RWPE1 (cell line): ENCODE measurements at regions not wholly inside any gene's neighbourhood (a gene's known extent, or its start where the extent isn't known, plus 50 kb on each side); places are given as distances from the start of the nearest gene placed in this dataset.

Experiments
- CTCF ChIA-PET: fragments of 350-600 bp; sonication (Branson Sonifier 250); formaldehyde crosslinking; extraction: SDS; loops from one replicate; lab custom pipeline; 2021; lab: Yijun Ruan, JAX
- POLR2A ChIA-PET: fragments of 400-600 bp; formaldehyde crosslinking; extraction: SDS; loops from one replicate; lab custom pipeline; 2020; ENCODE audit warnings: antibody characterized with exemption; ENCODE audit not compliant: low non-redundant PET; lab: Yijun Ruan, JAX
- DNase-seq: peaks from one replicate; pipeline ENCODE4 v3.0.0; 2012; ENCODE audit warnings: low spot score
- H3K27ac ChIP-seq: fragments of 450-650 bp; 2 replicates; pipeline ENCODE4 v1.5.1; 2017
- TF ChIP-seq, protein P1 (sequence below): fragments of 450-650 bp; conservative IDR thresholded peaks from 2 replicates; pipeline ENCODE4 v1.5.1; 2017; ENCODE audit warnings: low read depth, mild to moderate bottlenecking

DNA sequence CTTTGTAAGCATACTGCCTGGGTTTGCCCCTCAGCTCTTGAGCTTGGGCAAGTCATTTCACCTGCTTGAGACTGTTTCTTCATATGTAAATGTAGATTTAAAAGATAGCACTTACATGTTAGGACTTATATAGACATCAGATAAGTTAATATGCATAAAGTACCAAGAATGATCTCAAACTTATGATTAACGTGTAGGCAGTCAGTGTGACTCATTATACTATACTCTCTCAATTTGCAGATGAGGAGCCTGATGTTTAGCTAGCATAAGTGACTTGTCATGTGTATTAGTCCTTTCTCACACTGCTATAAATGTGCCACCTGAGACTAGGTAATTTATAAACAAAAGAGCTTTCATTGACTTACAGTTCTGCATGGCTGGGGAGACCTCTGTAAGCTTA, 690.5 kb downstream of the KCNJ2 start:
- CTCF ChIA-PET, result no interaction called here
- POLR2A ChIA-PET, result no interaction called here
- TF ChIP-seq, protein P1, sequence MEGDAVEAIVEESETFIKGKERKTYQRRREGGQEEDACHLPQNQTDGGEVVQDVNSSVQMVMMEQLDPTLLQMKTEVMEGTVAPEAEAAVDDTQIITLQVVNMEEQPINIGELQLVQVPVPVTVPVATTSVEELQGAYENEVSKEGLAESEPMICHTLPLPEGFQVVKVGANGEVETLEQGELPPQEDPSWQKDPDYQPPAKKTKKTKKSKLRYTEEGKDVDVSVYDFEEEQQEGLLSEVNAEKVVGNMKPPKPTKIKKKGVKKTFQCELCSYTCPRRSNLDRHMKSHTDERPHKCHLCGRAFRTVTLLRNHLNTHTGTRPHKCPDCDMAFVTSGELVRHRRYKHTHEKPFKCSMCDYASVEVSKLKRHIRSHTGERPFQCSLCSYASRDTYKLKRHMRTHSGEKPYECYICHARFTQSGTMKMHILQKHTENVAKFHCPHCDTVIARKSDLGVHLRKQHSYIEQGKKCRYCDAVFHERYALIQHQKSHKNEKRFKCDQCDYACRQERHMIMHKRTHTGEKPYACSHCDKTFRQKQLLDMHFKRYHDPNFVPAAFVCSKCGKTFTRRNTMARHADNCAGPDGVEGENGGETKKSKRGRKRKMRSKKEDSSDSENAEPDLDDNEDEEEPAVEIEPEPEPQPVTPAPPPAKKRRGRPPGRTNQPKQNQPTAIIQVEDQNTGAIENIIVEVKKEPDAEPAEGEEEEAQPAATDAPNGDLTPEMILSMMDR, result no peak
- no peak for DNase-seq
- no peak overlapping the region for H3K27ac ChIP-seq

DNA sequence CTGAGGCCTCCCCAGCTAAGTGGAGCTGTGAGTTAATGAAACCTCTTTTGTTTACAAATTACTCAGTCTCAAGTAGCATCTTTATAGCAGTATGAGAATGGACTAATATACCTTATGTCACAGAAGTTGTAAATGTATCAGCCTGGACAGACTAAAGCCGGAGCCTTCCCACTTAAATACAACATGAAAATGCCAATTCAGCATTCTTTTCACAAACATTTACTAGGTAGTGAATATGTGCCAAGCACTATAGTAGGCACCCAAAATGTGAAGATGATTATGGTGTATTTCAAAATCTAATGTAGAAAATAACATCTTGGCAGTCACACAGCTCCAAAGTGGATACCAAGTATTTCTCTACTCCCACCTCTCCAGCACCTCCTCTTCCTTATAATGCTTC, 693.0 kb downstream of the KCNJ2 start:
- CTCF ChIA-PET, result no interaction called here
- no peak for DNase-seq
- H3K27ac ChIP-seq, result no peak overlapping the region
- POLR2A ChIA-PET, result no interaction called here
- TF ChIP-seq, protein P1, result no peak

DNA sequence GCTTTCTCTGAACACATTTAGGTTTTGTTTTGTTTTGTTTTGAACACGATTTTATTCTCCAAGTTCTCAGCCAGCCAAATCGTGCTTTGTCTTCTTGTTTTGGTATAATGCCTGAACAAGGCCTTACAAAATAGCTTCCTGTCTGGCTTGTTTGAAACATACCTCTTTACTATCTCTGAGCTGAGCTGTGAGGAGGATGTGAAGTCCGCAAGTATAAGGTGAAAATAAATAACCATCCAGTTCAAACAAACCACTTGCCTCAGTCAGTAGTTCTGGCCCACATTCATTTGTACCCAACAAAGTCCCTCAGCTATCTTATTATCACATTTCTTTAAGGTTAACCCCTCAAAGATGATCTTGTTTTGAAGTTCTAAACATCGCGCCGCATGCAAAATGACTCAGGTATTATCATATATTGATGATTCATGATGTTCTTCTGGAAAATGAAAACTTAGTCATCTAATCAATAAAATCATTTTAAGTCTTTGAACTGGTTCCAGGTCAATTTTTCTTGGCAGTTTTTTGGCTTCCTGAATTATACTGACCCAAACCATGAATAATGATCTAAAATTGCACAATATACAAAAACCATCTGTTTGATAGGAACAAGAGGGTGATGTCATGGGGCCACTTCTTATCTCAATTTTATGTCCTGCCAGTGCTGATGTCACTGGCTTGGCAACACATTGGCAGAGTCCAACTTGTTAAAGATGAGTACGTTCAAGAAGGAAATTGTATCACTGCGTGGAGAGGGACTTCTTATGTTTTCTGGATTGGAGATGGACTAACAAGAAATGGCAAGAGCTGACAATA, 694.3 kb downstream of the KCNJ2 start:
- DNase-seq, result no peak
- ChIA-PET CTCF (interaction anchor here (0.6 kb wide), 1 partner anchor 1896 kb away, joined by 3 read pairs; no protein-coding TSS in a partner anchor), POLR2A (no interaction called here)
- TF ChIP-seq, protein P1, result no peak
- H3K27ac ChIP-seq, result no peak overlapping the region

DNA sequence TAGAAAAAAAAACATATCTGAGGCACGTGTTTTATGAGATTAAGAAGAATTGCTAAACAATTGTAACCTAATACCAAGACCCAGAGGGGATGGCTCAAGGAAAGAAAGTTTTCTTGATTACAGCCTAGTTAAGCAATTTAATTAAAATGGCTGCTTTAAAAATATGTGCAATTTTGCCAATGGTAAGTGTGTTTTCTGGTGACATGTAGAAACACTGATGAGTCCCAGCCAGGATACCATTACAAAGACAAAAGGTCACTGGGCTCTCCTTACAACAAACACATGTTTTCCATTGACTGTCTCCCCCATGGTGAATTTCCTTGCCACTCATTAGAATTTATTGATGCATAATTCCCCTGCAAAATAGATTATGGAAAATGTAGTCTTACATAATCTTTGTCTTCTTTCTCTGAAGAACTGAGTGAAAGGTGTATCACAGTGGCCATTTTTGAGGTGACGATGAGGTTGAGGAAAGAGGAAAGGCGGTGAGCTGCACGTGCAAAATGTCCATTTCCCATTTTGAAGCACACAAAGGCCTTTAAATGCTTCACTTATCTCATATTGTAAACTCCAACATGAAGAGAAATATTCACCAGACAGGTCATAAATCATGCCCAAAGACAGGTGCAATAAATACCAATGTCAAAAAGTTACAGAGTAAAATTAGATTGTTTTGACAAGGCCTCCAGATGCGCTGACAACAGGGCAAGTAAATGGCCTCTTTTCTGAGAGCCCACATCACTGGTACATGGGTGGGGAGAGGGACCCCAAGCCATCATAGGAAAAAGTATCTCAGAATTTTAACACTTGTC, 696.9 kb downstream of the KCNJ2 start:
- ChIA-PET CTCF (no interaction called here), POLR2A (no interaction called here)
- no peak for DNase-seq
- no peak overlapping the region for H3K27ac ChIP-seq
- TF ChIP-seq, protein P1, result no peak

DNA sequence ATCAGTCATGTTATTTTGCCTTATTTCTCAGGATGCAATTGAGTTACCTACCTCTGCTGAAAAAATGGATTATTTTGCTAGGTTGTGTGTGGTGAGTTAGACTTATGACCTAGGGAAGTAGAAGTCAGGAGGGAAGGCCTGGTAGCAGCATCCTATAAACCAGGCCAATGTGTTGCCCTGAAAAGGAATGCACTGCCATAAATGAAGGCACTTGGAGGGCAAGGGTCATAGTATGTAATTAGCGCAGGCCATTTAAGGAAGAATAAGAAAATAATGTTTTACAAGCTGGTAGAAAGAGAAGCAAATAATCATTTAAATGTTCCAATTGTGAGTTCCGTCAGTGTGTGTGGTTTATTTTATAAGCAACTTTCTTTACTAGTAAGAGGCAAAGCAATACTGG, 698.8 kb downstream of the KCNJ2 start:
- TF ChIP-seq, protein P1, result no peak
- ChIA-PET CTCF (no interaction called here), POLR2A (no interaction called here)
- DNase-seq, result no peak
- H3K27ac ChIP-seq, result no peak overlapping the region

DNA sequence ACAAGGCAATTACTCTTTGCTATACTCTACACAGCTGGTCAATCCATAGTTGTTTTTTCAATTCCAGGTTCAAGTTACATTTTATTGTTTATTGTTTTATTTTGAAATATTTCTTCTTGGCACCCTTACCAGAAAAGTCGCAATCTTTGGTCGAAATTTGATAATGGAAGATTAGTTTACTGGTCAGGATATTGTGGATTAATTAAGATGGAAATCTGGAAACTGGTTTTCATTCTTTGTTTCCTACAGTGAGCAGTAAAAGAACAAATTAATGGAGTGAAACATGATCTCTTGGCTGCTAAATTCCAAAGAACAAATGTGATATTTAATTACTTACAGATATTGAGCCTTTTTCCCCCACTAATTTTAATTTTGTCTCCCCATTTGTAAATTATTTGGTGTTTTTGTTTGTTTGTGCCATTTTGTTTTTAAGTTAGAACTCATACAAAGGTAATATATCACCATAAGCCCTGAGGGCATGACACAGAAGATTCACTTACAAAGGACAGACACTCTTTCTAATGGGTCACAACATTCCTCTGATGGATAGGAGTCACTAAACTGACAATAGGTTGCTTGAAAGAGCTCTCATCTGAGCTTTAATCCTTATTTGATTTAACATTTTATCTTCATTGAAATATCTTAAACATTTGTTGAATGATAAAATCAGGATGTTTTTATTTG, 700.2 kb downstream of the KCNJ2 start:
- no peak overlapping the region for H3K27ac ChIP-seq
- ChIA-PET POLR2A (no interaction called here), CTCF (no interaction called here)
- no peak for DNase-seq
- TF ChIP-seq, protein P1, result no peak
